Activated T-cell treated with anti-CD3 and anti-CD28 coated beads for 1 hour (primary cell): ENCODE measurements at regions not wholly inside any gene's neighbourhood (a gene's known extent, or its start where the extent isn't known, plus 50 kb on each side); places are given as distances from the start of the nearest gene placed in this dataset.

Source experiments
- DNase-seq: peaks from one replicate; pipeline ENCODE4 v3.0.0-alpha.2; 2020; ENCODE audit warnings: low read depth

GRCh38 chr19:27691991-27692390, 1521.0 kb downstream of the UQCRFS1 start:
- DNase-seq: no peak

GRCh38 chr19:27689734-27690241, 1523.2 kb downstream of the UQCRFS1 start:
- no peak for DNase-seq

GRCh38 chr19:27684293-27684692, 1528.7 kb downstream of the UQCRFS1 start:
- DNase-seq: no peak

GRCh38 chr19:27681972-27682371, 1531.0 kb downstream of the UQCRFS1 start:
- no peak for DNase-seq

DNA sequence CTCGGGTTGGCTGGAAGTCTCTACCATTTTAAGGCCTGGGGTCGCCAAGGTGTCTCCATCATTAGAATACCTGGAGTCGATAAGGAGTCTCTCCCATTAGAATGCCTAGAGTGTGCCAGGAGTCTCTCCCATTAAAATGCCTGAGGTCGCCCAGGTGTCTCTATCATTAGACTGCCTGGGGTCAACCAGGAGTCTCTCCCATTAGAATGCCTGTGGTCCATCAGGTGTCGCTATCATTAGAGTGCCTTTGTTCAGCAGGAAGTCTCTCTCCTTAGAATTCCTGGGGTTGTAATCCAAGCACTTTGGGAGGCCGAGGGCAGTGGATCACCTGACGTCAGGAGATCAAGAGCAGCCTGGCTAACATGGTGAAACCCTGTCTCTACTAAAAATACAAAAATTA, 1533.0 kb downstream of the UQCRFS1 start:
- no peak for DNase-seq

- DNase-seq: no peak
These were observed 1533.6 kb downstream of the UQCRFS1 start for GRCh38 chr19:27679399-27679798.

DNA sequence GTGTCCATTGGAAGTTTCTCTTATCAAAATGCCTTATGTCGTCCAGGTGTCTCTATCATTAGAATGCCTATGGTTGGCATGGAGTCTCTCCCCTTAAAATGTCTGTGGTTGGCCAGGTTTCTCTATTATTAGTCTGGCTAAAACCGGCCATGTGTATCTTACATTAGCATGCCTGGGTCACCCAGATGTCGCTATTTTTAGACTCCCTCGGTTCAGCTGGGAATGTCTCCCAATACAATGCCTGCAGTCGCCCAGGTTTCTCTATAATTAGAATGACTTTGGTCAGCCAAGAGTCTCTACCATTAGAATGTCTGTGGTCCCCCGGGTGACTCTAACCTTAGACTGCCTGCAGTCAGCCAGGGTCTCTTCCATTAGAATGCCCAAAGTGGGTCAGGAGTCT, 1536.1 kb downstream of the UQCRFS1 start:
- DNase-seq: no peak

- no peak for DNase-seq
These were observed 1536.6 kb downstream of the UQCRFS1 start for GRCh38 chr19:27676334-27676733.

DNA sequence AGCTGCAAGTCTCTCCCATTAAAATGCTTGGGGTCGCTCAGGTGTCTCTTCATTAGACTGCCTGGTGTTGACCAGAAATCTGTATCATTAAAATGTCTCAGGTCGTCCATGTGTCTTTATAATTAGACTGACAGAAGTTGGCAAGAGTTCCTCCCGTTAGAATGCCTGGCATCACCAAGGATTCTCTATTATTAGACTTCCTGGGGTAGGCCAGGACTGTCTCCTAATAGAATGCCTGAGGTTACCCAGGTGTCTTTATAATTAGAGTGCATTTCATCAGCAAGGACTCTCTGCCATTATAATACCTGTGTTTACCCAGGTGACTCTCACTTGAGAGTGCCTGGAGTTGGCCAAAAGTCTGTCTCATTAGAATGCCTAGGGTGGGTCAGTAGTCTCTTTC, 1537.2 kb downstream of the UQCRFS1 start:
- DNase-seq: no peak

GRCh38 chr19:27674701-27675100, 1538.2 kb downstream of the UQCRFS1 start:
- DNase-seq: no peak

DNA sequence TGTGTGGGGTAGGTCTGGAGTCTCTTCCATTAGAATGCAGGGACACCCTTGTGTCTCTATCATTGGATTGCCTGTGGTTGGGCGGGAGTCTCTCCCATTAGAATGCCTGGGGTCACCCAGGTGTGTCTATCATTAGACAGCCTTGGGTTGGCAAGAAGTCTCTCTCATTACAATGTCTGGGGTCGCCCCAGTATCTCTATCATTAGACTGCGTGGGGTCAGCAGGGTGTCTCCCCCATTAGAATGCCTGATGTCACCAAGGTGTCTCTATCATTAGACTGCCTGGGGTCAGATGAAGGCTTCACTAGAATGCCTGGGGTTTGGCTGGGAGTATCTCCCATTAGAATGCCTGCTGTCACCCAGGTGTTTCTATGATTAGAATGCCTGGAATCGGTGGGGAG, 1539.0 kb downstream of the UQCRFS1 start:
- no peak for DNase-seq

DNA sequence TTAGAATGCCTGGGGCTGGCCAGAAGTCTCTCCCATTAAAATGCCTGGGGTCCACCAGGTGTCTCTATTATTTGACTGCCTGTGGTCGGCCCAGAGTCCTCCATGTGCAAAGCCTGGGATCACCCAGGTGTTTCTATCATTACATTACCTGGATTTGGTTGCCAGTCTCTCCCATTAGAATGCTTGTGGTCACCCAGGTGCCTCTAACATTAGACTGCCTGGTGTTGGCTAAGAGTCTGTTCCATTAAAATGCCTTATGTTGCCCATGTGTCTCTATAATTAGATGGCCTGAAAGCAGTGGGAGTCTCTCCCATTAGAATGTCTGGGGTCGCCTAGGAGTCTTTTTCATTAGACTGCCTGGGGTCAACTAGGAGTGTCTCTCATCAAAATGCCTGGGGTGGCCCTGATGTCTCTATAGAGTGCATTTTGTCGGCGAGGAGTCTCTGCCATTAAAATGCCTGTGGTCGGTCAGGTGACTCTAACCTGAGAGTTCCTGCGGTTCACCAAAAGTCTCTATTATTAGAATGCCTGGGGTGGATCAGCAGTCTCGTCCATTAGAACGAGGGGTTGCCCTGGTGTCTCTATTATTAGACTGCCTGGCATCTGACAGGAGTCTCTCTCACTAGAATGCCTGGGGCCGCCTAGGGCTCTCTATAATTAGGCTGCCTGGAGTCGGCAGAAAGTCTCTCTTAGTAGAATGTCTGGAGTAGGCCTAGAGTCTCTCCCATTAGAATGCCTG, 1540.5 kb downstream of the UQCRFS1 start:
- no peak for DNase-seq

GRCh38 chr19:27671876-27672275, 1541.1 kb downstream of the UQCRFS1 start:
- no peak for DNase-seq

GRCh38 chr19:27660428-27660827, 1552.5 kb downstream of the UQCRFS1 start:
- DNase-seq: no peak

DNA sequence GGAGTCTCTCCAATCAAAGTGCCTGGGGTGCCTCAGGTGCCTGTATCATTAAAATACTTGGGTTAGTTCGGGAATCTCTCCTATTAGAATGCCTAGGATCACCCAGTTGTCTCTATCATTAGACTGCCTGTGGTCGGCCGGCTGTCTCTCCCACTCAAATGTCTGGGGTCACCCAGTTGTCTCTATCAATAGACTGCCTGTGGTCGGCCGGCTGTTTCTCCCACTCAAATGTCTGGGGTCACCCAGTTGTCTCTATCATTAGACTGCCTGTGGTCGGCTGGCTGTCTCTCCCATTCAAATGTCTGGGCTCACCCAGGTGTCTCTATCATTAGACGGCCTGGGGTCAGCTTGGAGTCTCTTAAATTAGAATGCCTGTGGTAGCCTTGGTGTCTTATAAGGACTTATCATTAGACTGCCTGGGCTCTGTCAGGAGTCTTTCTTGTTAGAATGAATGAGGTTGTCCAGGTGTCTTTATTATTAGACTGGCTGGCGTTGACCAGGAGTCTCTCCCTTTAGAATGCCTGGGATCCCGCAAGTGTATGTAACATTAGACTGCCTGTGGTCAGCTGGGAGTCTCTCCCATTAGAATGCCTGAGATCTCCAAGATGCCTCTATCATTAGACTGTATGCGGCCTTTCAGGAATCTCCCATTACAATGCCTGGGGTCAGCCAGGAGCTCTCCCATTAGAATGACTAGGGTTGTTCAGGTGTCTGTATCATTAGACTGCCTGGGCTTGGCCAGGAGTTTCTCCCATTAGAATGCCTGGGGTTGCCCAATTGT, 1555.5 kb downstream of the UQCRFS1 start:
- DNase-seq: no peak

GRCh38 chr19:27654266-27654990, 1558.5 kb downstream of the UQCRFS1 start:
- no peak for DNase-seq

GRCh38 chr19:27652796-27653195, 1560.2 kb downstream of the UQCRFS1 start:
- DNase-seq: no peak

DNA sequence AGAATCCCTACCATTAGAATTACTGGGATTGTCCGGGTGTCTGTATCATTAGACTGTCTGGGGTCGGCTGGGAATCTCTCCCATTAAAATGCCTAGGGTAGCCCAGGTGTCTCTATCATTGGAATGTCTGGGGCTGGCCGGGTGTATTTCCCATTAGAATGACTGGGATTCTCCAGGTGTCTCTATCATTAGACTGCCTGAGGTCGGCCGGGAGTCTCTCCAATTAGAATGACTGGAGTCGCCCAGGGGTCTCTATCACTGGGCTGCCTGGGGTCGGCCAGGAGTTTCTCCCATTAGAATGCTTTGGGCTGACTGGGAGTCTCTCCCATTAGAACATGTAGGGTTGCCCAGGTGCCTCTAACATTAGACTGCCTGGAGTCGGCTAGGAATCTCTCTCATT, 1560.7 kb downstream of the UQCRFS1 start:
- no peak for DNase-seq

DNA sequence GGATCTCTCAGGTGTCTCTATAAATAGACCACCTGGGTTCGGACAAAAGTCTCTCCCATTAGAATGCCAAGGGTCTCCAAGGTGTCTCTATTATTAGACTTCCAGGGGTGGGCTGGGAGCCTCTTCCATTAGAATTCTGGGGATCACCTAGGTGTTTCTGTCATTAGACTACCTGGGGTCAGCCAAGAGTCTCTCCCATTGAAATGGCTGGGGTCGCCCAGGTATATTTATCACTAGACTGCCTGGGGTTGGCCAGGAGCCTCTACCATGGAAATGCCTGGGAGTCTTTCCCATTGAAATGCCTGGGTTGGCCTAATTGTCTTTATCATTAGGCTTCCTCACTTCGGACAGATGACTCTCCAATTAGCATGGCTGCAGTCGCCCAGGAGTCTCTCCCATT, 1565.5 kb downstream of the UQCRFS1 start:
- DNase-seq: no peak

- DNase-seq: no peak
These were observed 1577.5 kb downstream of the UQCRFS1 start for GRCh38 chr19:27635401-27635800.

DNA sequence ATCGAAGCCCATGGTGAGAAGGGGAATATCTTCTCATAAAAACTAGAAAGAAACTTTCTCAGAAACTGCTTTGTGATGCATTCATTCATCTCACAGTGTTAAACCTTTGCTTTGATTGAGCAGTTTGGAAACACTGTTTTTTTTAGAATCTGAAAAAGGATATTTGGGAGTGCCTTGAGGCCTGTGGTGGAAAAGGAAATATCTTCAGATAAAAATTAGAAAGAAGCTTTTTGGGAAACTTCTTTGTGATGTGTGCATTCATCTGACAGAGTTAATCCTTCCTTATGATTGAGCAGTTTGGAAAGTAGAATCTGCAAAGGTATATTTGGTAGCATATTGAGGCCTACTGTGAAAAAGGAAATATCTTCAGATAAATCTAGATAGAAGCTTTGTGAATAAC, 1594.9 kb downstream of the UQCRFS1 start:
- DNase-seq: no peak

DNA sequence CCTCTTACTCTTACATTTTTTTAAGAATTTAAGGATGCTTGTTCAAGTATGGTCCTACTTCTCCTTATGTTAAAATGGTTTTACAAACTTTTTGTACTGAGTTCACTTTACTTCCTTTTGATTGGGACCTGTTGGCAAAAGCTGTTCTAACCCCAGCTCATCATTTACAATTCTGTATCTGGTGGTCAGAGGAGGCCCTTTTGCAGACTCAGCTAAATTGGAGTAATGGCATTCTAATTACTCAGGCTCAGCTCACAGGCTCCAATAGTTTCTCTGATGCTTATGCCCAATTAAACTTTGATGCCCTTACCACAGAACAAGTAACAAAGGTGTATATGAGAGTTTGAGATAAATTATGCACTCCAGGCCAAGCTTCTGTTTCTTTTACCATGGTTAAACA, 1632.0 kb downstream of the UQCRFS1 start:
- DNase-seq: no peak
